ENCODE measurements at regions not wholly inside any gene's neighbourhood (a gene's known extent, or its start where the extent isn't known, plus 50 kb on each side); places are given as distances from the start of the nearest gene placed in this dataset.

GRCh38 chr10:52563360-52563759 lies 209.2 kb downstream of the MBL2 start:
- TF ChIP-seq YY1 (IDR thresholded peaks at IDR 0.05; ENCODE audit: insufficient read depth, insufficient read length) (no peak), SUZ12 (IDR thresholded peaks at IDR 0.05; ENCODE audit: extremely low read depth, insufficient read depth, insufficient read length) (no peak), ZNF274 (IDR thresholded peaks at IDR 0.05; ENCODE audit: low read depth, low read length) (no peak)
